HG03571 (cell line): ENCODE measurements at regions not wholly inside any gene's neighbourhood (a gene's known extent, or its start where the extent isn't known, plus 50 kb on each side); places are given as distances from the start of the nearest gene placed in this dataset.
"Not testable (repeated sequence)": the region's sequence is repeated elsewhere in the genome, so short reads cannot be mapped to it uniquely, and the experiment has no call there.

Source experiments
- ATAC-seq: cut with Tn5 transposase; IDR thresholded peaks from one replicate; pipeline ENCODE4 v1.9.1; 2021; ENCODE audit not compliant: unreplicated experiment

- ATAC-seq, result not testable (repeated sequence)
Measured at GRCh38 chr12:9450127-9450567, 157.6 kb downstream of the KLRB1 start.

DNA sequence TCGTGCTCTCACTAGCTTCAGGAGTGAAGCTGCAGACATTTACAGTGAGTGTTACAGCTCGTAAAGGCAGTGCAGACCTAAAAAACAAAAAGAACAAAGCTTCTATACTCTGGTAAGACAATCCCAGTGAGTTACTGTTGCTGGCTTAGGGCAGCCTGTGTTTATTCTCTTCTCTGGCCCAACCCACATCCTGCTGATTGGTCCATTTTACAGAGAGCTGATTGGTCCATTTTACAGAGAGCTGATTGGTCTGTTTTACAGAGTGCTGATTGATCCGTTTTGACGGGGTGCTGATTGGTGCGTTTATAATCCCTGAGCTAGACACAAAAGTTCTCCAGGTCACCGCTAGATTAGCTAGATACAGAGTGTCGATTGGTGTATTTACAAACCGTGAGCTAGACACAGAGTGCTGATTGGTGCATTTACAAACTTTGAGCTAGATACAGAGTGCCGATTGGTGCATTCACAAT lies 158.0 kb downstream of the KLRB1 start:
- not testable (repeated sequence) for ATAC-seq

GRCh38 chr12:9449181-9449580 lies 158.5 kb downstream of the KLRB1 start:
- ATAC-seq, result no peak

GRCh38 chr12:9448648-9449047 lies 159.1 kb downstream of the KLRB1 start:
- not testable (repeated sequence) for ATAC-seq

DNA sequence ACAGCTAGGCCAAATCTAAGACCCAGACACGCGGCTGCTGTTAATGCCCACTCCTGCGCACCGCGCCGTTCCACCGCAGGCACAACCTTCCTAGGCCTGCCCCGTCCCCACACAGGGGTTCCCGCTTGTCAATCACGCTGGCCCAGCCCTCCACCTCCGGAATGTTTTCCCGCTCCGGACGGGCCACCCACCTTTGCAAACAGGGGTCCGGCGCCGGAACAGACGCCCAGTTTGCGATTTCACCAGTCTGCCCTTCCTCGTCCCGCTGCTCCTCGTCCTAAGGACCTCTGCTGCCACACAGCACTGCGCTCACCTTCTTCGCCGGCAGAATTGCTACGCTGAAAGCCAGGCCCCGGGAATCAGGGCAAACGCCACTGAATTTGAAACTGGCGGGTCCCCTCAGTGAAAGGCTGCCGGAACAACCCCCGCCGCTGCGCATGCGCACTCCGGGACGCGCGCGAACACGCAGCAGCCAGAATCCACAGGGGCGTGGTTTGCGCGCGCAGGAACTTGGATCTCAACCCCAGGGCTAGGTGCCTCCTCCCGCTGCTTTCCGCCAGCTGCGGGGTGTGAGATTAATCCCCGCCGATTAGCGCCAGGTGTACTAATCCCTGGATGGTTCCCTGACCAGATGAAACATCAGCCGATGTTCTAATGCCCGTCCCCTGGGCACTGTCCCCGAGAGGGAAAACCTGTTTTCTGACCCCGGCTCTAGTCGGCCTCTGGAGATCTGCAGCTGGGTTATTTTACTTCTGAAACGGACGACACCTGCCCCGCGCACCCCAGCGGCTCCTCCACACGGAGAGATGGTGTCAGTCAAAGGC lies 159.7 kb downstream of the KLRB1 start:
- peak; percentile 69 for ATAC-seq

DNA sequence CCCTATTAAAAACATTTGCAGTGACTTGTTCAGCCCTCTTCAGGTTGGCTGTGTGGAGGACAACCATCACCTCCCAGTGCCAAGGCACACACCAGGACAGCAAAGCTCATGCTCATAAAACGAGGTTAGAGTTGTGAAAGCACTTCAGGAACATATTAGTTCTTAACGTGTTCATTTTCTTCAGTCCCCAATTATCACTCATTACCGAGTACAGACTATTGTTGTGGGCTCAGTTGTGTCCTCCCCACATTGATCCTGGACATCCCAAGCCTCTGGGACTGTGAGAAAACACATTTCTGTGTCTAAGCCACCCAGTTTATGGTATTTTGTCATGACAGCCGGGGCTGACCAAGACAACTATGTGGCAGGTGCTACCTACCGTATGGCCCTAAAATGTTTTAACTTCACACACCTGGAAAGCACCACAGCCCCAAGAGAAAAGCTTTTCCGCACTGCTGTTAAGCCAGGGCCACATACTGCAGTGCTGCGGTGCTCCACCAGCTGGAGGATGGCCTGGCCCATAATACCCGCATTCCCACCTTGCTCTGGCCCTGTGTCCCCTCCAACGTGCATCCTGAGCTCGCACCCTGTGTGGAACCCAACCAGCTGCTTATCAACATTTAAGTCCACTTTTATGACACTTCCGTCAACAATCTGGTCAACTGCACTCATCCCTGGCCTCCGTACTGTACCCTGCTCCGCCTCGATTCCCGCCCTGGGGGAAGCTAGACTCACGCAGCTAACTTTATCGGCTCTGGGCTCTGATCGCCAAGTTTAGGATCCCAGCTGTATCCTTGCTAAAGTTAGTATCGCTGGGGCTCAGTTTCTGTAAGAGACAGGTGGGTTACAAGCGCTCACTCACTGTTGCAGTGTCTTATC lies 160.6 kb downstream of the KLRB1 start:
- peak; percentile 10 for ATAC-seq

- ATAC-seq, result not testable (repeated sequence)
Measured at GRCh38 chr12:9440428-9440827, 167.3 kb downstream of the KLRB1 start.

- ATAC-seq, result not testable (repeated sequence)
Measured at GRCh38 chr12:9435682-9436081, 172.0 kb downstream of the KLRB1 start.

GRCh38 chr12:9430385-9430784 lies 177.3 kb downstream of the KLRB1 start:
- not testable (repeated sequence) for ATAC-seq

DNA sequence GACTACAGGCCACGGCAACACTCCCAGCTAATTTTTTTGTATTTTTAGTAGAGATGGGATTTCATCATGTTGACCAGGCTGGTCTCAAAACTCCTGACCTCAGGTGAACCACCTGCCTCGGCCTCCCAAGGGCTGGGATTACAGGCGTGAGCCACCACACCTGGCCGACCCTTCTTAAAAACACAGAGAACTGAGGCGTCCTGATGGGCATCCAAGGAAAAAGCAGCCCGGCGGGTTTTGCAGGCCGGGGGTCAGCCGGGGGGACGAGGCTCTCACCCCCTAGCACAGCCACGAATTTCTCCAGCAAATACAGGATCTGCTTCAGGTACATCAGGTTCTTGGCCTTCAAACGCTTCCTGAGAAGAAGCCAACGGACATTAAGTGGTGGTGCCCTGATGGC lies 178.9 kb downstream of the KLRB1 start:
- ATAC-seq, result not testable (repeated sequence)

DNA sequence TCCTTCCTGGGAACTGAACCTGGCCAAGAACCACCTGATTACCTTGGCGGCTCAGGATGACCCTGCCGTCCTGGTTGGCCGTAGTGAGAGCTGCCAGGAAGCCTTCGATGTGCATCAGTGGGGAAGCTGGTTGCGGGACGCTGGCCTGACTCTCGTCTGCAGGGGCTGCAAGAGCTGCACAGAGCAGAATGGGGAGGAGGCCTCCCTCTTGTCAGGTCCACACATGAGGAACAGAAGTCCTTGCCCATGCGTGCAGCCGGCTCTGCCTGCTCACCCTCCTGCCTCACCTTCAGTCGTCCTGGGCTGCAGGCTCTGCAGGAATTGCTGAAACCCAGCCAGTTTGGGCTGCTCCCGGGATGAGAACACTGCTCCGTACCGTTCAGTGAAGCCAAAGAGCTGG lies 182.3 kb downstream of the KLRB1 start:
- ATAC-seq, result not testable (repeated sequence)

DNA sequence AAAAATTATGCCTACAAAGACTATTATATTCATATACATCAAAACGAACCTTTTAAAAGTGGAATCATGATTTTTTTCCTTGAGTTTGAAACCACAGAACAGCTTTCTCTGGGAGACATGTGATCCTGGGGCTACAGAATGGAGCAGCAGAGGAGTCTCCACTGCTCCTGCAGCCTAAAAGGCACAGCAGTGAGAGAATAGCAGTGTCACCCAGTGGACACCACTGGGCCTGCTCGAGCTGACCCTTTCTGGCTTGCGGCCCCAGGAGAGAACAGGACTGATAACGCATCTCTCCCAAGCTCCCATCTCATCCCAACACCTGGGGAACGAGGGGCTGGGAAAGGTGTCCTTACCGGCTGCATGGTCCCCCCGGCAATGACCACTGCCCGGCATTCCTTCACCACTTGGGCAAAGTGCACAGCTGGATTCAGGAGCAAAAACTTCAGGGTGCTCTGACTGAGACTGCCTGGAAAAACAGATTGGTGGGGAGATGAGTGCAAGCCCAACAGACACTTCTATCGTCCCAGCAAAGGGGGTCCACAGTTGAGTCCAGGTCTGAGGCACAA lies 183.5 kb downstream of the KLRB1 start:
- not testable (repeated sequence) for ATAC-seq

- not testable (repeated sequence) for ATAC-seq
Measured at GRCh38 chr12:9422689-9423088, 185.0 kb downstream of the KLRB1 start.

- peak; percentile 58 for ATAC-seq
Measured at GRCh38 chr12:9421520-9422086, 186.1 kb downstream of the KLRB1 start.

GRCh38 chr12:9420817-9421519 lies 186.7 kb downstream of the KLRB1 start:
- ATAC-seq, result not testable (repeated sequence)

GRCh38 chr12:9418669-9419041 lies 189.1 kb downstream of the KLRB1 start:
- ATAC-seq, result not testable (repeated sequence)

DNA sequence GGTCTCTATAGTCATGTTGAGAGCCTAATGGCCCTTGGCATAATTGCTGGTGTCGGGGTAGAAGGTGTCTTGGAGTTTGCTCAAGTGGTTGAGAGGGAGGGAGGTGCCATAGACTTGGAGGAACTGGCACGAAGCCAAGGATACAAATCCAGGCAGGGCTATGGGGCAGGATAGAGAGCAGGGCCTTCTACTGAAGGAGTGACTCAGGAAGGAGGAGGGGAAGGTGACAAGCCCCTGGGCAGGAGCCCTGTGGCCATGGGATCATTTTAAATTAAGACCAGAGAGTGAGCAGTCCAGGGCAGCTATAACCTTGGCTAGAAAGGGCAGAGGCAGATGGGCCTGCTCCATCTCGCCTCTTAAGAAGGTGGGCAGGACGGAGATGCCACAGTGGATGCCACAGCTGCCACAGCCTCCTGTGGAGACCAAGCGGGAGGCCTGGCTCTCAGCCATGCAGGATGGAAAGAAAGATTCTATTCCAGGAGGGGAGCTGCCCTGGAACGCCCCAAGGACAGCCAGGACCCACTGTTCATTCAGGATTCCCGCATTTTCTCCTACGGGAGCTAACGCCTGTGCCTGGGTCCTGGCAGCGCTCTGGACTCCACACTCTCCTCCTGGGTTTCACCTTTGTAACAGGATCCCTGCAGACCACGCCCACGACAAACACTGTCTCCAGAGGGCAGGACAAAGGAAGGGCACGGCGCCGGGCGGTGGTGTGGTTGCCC lies 189.6 kb downstream of the KLRB1 start:
- ATAC-seq, result not testable (repeated sequence)

- not testable (repeated sequence) for ATAC-seq
Measured at GRCh38 chr12:9417341-9417740, 190.4 kb downstream of the KLRB1 start.

DNA sequence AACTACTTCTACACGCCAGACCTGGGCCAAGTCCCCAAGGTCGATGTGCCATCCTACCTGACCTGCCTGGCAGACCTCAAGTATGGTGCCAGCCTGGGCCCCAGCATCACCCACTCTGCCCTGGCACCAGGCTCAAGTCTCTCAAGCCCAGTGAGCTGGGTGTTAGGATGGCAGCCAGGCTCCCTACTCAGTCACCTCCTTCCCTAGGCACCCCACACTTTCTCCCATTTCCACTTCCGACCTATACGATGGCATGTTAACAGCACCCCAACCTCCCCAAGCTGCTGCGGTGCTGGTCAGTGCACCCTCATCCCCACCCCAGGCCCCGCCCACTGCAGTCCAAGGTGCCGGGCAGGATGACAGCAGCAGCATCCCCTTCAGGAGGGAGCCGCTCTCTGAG lies 191.4 kb downstream of the KLRB1 start:
- not testable (repeated sequence) for ATAC-seq

- not testable (repeated sequence) for ATAC-seq
Measured at GRCh38 chr12:9415898-9416297, 191.8 kb downstream of the KLRB1 start.
